BJ (cell line): ENCODE measurements at regions not wholly inside any gene's neighbourhood (a gene's known extent, or its start where the extent isn't known, plus 50 kb on each side); places are given as distances from the start of the nearest gene placed in this dataset.

Experiments used
- CTCF ChIA-PET: fragments of 350-600 bp; formaldehyde crosslinking; extraction: SDS; loops from one replicate; lab custom pipeline; 2021; ENCODE audit warnings: antibody characterized with exemption, inconsistent platforms; lab: Yijun Ruan, JAX
- POLR2A ChIA-PET: fragments of 300-600 bp; sonication (Branson Sonifier 250); formaldehyde crosslinking; extraction: SDS; loops from one replicate; lab custom pipeline; 2021; ENCODE audit warnings: antibody characterized with exemption; lab: Charles Lee
- DNase-seq: peaks from one replicate; pipeline ENCODE4 v3.0.0-alpha.2; 2011; ENCODE audit warnings: low read depth
- H3K27me3 ChIP-seq: 2 replicates; pipeline ENCODE4 v1.6.0; 2011; ENCODE audit warnings: low read length; ENCODE audit not compliant: control insufficient read depth, insufficient read depth
- H3K36me3 ChIP-seq: 2 replicates; pipeline ENCODE4 v1.5.1; 2011; ENCODE audit warnings: low read length; ENCODE audit not compliant: control insufficient read depth, insufficient read depth
- H3K4me3 ChIP-seq: 2 replicates; pipeline ENCODE4 v1.5.1; 2011; ENCODE audit warnings: low read depth, mild to moderate bottlenecking, control low read depth, low read length
- TF ChIP-seq, protein P1 (sequence below): IDR thresholded peaks from 2 replicates; pipeline ENCODE4 v1.5.1; 2011; ENCODE audit warnings: low read depth, mild to moderate bottlenecking, control low read depth, inconsistent platforms, low read length, moderate library complexity; ENCODE audit not compliant: insufficient read depth

GRCh38 chr1:182246783-182247182 is 144.8 kb downstream of the GLUL start:
- ChIA-PET POLR2A (no interaction called here), CTCF (interaction anchor here (1.0 to 1.1 kb wide), 2 partner anchors 11 to 16 kb away, joined by 3 read pairs; no protein-coding TSS in a partner anchor)
- no peak for DNase-seq
- TF ChIP-seq, protein P1, sequence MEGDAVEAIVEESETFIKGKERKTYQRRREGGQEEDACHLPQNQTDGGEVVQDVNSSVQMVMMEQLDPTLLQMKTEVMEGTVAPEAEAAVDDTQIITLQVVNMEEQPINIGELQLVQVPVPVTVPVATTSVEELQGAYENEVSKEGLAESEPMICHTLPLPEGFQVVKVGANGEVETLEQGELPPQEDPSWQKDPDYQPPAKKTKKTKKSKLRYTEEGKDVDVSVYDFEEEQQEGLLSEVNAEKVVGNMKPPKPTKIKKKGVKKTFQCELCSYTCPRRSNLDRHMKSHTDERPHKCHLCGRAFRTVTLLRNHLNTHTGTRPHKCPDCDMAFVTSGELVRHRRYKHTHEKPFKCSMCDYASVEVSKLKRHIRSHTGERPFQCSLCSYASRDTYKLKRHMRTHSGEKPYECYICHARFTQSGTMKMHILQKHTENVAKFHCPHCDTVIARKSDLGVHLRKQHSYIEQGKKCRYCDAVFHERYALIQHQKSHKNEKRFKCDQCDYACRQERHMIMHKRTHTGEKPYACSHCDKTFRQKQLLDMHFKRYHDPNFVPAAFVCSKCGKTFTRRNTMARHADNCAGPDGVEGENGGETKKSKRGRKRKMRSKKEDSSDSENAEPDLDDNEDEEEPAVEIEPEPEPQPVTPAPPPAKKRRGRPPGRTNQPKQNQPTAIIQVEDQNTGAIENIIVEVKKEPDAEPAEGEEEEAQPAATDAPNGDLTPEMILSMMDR, result no peak
- no peaks in the 10 kb centered on the region for H3K27me3 ChIP-seq
- H3K4me3 ChIP-seq, result no peak overlapping the region
- H3K36me3 ChIP-seq, result no peaks in the 10 kb centered on the region

GRCh38 chr1:182245040-182245439 is 146.6 kb downstream of the GLUL start:
- H3K4me3 ChIP-seq, result no peak overlapping the region
- CTCF ChIA-PET, result interaction anchor here (0.6 kb wide), 1 partner anchor 62 kb away, joined by 3 read pairs; no protein-coding TSS in a partner anchor
- TF ChIP-seq, protein P1, result no peak
- no peaks in the 10 kb centered on the region for H3K36me3 ChIP-seq
- no peak for DNase-seq
- H3K27me3 ChIP-seq, result no peaks in the 10 kb centered on the region
- POLR2A ChIA-PET, result no interaction called here

GRCh38 chr1:182244451-182244850 is 147.1 kb downstream of the GLUL start:
- ChIA-PET CTCF (interaction anchor here (0.6 to 1.9 kb wide), 3 partner anchors 10 to 100 kb away, joined by 3 to 4 read pairs (median 4); no protein-coding TSS in a partner anchor), POLR2A (no interaction called here)
- H3K4me3 ChIP-seq, result no peak overlapping the region
- no peak for DNase-seq
- TF ChIP-seq, protein P1, result no peak
- no peaks in the 10 kb centered on the region for H3K27me3 ChIP-seq
- no peaks in the 10 kb centered on the region for H3K36me3 ChIP-seq

DNA sequence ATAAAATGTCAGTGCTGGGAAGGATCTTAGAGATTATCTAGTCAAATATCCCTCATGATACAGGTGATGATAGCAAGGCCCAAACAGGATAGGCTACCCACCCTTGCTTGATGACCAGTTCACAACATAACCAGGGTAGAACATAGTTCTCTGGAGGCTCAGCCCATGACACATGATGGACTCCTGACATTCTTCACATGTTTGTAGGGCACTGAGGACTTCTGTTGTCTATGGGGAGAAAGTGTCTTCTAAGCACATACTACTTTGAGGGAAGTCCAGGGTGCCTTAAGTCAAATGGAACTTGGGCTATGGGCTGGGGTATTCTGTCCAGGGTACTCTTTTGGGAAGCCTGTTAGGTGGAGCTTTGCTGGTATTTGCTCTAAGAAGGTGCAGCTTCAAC is 148.9 kb downstream of the GLUL start:
- POLR2A ChIA-PET, result no interaction called here
- TF ChIP-seq, protein P1, result no peak
- CTCF ChIA-PET, result interaction anchor here (0.8 to 1.9 kb wide), 3 partner anchors 8 to 98 kb away, joined by 3 to 5 read pairs (median 4); no protein-coding TSS in a partner anchor
- DNase-seq, result no peak
- Histone ChIP-seq H3K4me3 (no peak overlapping the region), H3K36me3 (no peaks in the 10 kb centered on the region), H3K27me3 (no peaks in the 10 kb centered on the region)

- ChIA-PET POLR2A (no interaction called here), CTCF (interaction anchor here (1.3 kb wide), 1 partner anchor 9 kb away, joined by 3 read pairs; no protein-coding TSS in a partner anchor)
- H3K27me3 ChIP-seq, result no peaks in the 10 kb centered on the region
- DNase-seq, result no peak
- no peak overlapping the region for H3K4me3 ChIP-seq
- TF ChIP-seq, protein P1, result no peak
- no peaks in the 10 kb centered on the region for H3K36me3 ChIP-seq
Observed at GRCh38 chr1:182240085-182240484, 151.5 kb downstream of the GLUL start.
